ENCODE measurements at regions not wholly inside any gene's neighbourhood (a gene's known extent, or its start where the extent isn't known, plus 50 kb on each side); places are given as distances from the start of the nearest gene placed in this dataset.

- no peak for ATAC-seq (ENCODE audit: insufficient read depth, low FRiP score)
- DNase-seq, result peak in 1 of 3 donors; percentile 40
- Histone ChIP-seq H3K9me3 (ENCODE audit: control insufficient read depth in 4 of 4, insufficient read depth in 3 of 4, low read length in 3 of 4) (peaks cover 0 to 7% (median 2%) of the 10 kb centered on the region in 4 donors), H3K9ac (ENCODE audit: insufficient read depth in 1 of 2, low read length in 2 of 2) (no peak overlapping the region), H3K27me3 (ENCODE audit: control insufficient read depth in 3 of 3, insufficient read depth in 3 of 3, low read length in 2 of 3) (no peaks in the 10 kb centered on the region), H3K36me3 (ENCODE audit: control insufficient read depth in 4 of 4, insufficient read depth in 4 of 4, low read length in 4 of 4) (no peaks in the 10 kb centered on the region), H3K4me3 (no peak overlapping the region), H3K4me1 (ENCODE audit: control insufficient read depth in 5 of 5, insufficient read depth in 5 of 5, low read length in 5 of 5) (no peaks in the 10 kb centered on the region), H3K27ac (ENCODE audit: low read depth in 1 of 2, low read length in 1 of 2) (no peak overlapping the region)
- 56 to 61% methylated on average over 1 of the region's 1 CpG for WGBS, 2 donors
- TF ChIP-seq CTCF (IDR thresholded peaks at IDR 0.05; ENCODE audit: control extremely low read depth, extremely low read depth), result no peak
Observed at GRCh38 chr7:112640685-112641084, 149.5 kb downstream of the TMEM168 start.

- H3K27me3 ChIP-seq (ENCODE audit: control insufficient read depth in 3 of 3, insufficient read depth in 3 of 3, low read length in 2 of 3), result no peaks in the 10 kb centered on the region
- no peak for TF ChIP-seq CTCF (IDR thresholded peaks at IDR 0.05; ENCODE audit: control extremely low read depth, extremely low read depth)
- H3K4me3 ChIP-seq, result no peak overlapping the region
- H3K9ac ChIP-seq (ENCODE audit: insufficient read depth in 1 of 2, low read length in 2 of 2), result no peak overlapping the region
- 52 to 58% methylated on average over 5 of the region's 5 CpGs for WGBS, 2 donors
- no peaks in the 10 kb centered on the region for H3K36me3 ChIP-seq (ENCODE audit: control insufficient read depth in 4 of 4, insufficient read depth in 4 of 4, low read length in 4 of 4)
- no peak overlapping the region for H3K27ac ChIP-seq (ENCODE audit: low read depth in 1 of 2, low read length in 1 of 2)
- H3K4me1 ChIP-seq (ENCODE audit: control insufficient read depth in 5 of 5, insufficient read depth in 5 of 5, low read length in 5 of 5), result no peaks in the 10 kb centered on the region
- no peak for ATAC-seq (ENCODE audit: insufficient read depth, low FRiP score)
- DNase-seq, result peak; percentile 62 to 69 (median 66)
- peaks cover 0 to 13% (median 5%) of the 10 kb centered on the region in 4 donors for H3K9me3 ChIP-seq (ENCODE audit: control insufficient read depth in 4 of 4, insufficient read depth in 3 of 4, low read length in 3 of 4)
Observed at GRCh38 chr7:112646783-112647182, 143.4 kb downstream of the TMEM168 start.

GRCh38 chr7:112648781-112649180, 141.4 kb downstream of the TMEM168 start:
- Histone ChIP-seq H3K4me3 (no peak overlapping the region), H3K27me3 (ENCODE audit: control insufficient read depth in 3 of 3, insufficient read depth in 3 of 3, low read length in 2 of 3) (no peaks in the 10 kb centered on the region), H3K9me3 (ENCODE audit: control insufficient read depth in 4 of 4, insufficient read depth in 3 of 4, low read length in 3 of 4) (peaks cover 0 to 13% (median 0%) of the 10 kb centered on the region in 4 donors), H3K36me3 (ENCODE audit: control insufficient read depth in 4 of 4, insufficient read depth in 4 of 4, low read length in 4 of 4) (no peaks in the 10 kb centered on the region), H3K27ac (ENCODE audit: low read depth in 1 of 2, low read length in 1 of 2) (no peak overlapping the region), H3K9ac (ENCODE audit: insufficient read depth in 1 of 2, low read length in 2 of 2) (no peak overlapping the region), H3K4me1 (ENCODE audit: control insufficient read depth in 5 of 5, insufficient read depth in 5 of 5, low read length in 5 of 5) (no peaks in the 10 kb centered on the region)
- TF ChIP-seq CTCF (IDR thresholded peaks at IDR 0.05; ENCODE audit: control extremely low read depth, extremely low read depth), result no peak
- ATAC-seq (ENCODE audit: insufficient read depth, low FRiP score) (no peak), DNase-seq (no peak)
- WGBS, 2 donors, result 70 to 94% methylated on average over 2 of the region's 2 CpGs

- DNase-seq (no peak), ATAC-seq (ENCODE audit: insufficient read depth, low FRiP score) (no peak)
- TF ChIP-seq CTCF (IDR thresholded peaks at IDR 0.05; ENCODE audit: control extremely low read depth, extremely low read depth), result no peak
Observed at GRCh38 chr7:112649560-112649959, 140.6 kb downstream of the TMEM168 start.

More at GRCh38 chr7:112649560-112649959, 140.6 kb downstream of the TMEM168 start:
- peaks cover 0 to 13% (median 0%) of the 10 kb centered on the region in 4 donors for H3K9me3 ChIP-seq (ENCODE audit: control insufficient read depth in 4 of 4, insufficient read depth in 3 of 4, low read length in 3 of 4)
- no peaks in the 10 kb centered on the region for H3K27me3 ChIP-seq (ENCODE audit: control insufficient read depth in 3 of 3, insufficient read depth in 3 of 3, low read length in 2 of 3)
- no peak overlapping the region for H3K27ac ChIP-seq (ENCODE audit: low read depth in 1 of 2, low read length in 1 of 2)
- no peaks in the 10 kb centered on the region for H3K36me3 ChIP-seq (ENCODE audit: control insufficient read depth in 4 of 4, insufficient read depth in 4 of 4, low read length in 4 of 4)
- H3K4me1 ChIP-seq (ENCODE audit: control insufficient read depth in 5 of 5, insufficient read depth in 5 of 5, low read length in 5 of 5), result no peaks in the 10 kb centered on the region
- no peak overlapping the region for H3K4me3 ChIP-seq
- no peak overlapping the region for H3K9ac ChIP-seq (ENCODE audit: insufficient read depth in 1 of 2, low read length in 2 of 2)

All from lung (tissue), 11 donors.